Upper lobe of left lung (tissue), 6 donors: ENCODE measurements at regions not wholly inside any gene's neighbourhood (a gene's known extent, or its start where the extent isn't known, plus 50 kb on each side); places are given as distances from the start of the nearest gene placed in this dataset.

Experiments
- ATAC-seq, 2 donors: fragments of 200-7000 bp; cut with Tn5 transposase; one replicate each; pipeline ENCODE4 v1.9.1; 2022; ENCODE audit warnings: mild to moderate bottlenecking in 2 of 2, moderate library complexity in 2 of 2; ENCODE audit not compliant: low FRiP score in 2 of 2
- DNase-seq, 2 donors: peaks; one replicate each; pipeline ENCODE4 v3.0.0-alpha.2; 2019 to 2020
- H3K27ac ChIP-seq, 4 donors: fragments of 200-600 bp; sonication (generic); one replicate each; pipeline ENCODE4 v1.5.1; 2016 to 2019
- H3K27me3 ChIP-seq, 4 donors: fragments of 200-600 bp; sonication (generic); one replicate each; pipeline ENCODE4 v1.5.1; 2017 to 2019
- H3K36me3 ChIP-seq, 4 donors: fragments of 200-600 bp; sonication (generic); one replicate each; pipeline ENCODE4 v1.5.1; 2016 to 2019
- H3K4me1 ChIP-seq, 4 donors: fragments of 200-600 bp; sonication (generic); one replicate each; pipeline ENCODE4 v1.5.1; 2018 to 2019
- H3K4me3 ChIP-seq, 4 donors: fragments of 200-600 bp; sonication (generic); one replicate each; pipeline ENCODE4 v1.5.1; 2017 to 2019; ENCODE audit warnings: mild to moderate bottlenecking in 2 of 4, moderate library complexity in 1 of 4
- H3K9me3 ChIP-seq, 4 donors: fragments of 200-600 bp; sonication (generic); one replicate each; pipeline ENCODE4 v1.5.1; 2018 to 2019
- EP300 ChIP-seq, 4 donors: sonication (generic); formaldehyde crosslinking; IDR thresholded peaks; one replicate each; pipeline ENCODE4 v1.5.1; 2017; ENCODE audit warnings: antibody characterized with exemption in 4 of 4, control low read depth in 2 of 4
- POLR2A ChIP-seq, 4 donors: fragments of 450-650 bp; IDR thresholded peaks; one replicate each; pipeline ENCODE4 v1.5.1; 2016 to 2017; ENCODE audit warnings: antibody characterized with exemption in 4 of 4, mild to moderate bottlenecking in 2 of 4
- POLR2AphosphoS5 ChIP-seq, 2 donors: sonication (generic); formaldehyde crosslinking; IDR thresholded peaks; one replicate each; pipeline ENCODE4 v1.5.1; 2017; ENCODE audit warnings: antibody characterized with exemption in 2 of 2
- WGBS, 2 donors: methylation state at CpG; one replicate each; pipeline ENCODE4 v1.1.5; 2017 to 2018; 5-methylcytosine and 5-hydroxymethylcytosine counted together
- TF ChIP-seq, protein P1 (sequence below), 6 experiments: fragments of 450-650 bp in 4 of 6; fragments of 200-600 bp in 2 of 6; sonication (generic) in 2 of 6; IDR thresholded peaks; one replicate each; pipeline ENCODE4 v1.5.1; 2016 to 2019; ENCODE audit warnings: antibody characterized with exemption in 6 of 6
- donor health status: DM: no; HTN: no; CAD: no; lungs with moderate emphysema.
- donor health status: DM: no; HTN: yes; CAD: no; lungs with severe emphysema.

DNA sequence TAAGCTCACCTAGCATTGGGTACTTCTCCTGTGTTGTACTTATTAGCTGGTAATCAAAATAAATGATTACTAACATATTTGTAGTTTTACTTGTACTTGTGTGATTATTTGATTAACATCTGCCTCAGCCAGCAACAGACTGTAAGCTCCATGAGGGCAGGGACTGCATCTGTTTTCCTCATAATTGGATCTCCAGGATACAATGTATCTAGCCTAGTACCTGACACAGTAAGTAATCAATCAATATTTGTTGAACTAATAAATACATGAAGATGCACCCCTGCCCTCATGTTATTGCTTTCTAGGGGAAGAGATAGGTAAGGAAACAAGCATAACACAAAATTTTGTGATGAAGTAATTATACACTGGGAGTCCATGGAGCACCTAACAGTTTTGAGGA, 101.5 kb downstream of the TENT5C start:
- DNase-seq (no peak), ATAC-seq (no peak)
- no peak overlapping the region for H3K27ac ChIP-seq
- no peaks in the 10 kb centered on the region for H3K36me3 ChIP-seq
- TF ChIP-seq EP300 (IDR thresholded peaks at IDR 0.05) (no peak), POLR2AphosphoS5 (IDR thresholded peaks at IDR 0.05) (no peak), POLR2A (IDR thresholded peaks at IDR 0.05) (no peak)
- TF ChIP-seq, protein P1, sequence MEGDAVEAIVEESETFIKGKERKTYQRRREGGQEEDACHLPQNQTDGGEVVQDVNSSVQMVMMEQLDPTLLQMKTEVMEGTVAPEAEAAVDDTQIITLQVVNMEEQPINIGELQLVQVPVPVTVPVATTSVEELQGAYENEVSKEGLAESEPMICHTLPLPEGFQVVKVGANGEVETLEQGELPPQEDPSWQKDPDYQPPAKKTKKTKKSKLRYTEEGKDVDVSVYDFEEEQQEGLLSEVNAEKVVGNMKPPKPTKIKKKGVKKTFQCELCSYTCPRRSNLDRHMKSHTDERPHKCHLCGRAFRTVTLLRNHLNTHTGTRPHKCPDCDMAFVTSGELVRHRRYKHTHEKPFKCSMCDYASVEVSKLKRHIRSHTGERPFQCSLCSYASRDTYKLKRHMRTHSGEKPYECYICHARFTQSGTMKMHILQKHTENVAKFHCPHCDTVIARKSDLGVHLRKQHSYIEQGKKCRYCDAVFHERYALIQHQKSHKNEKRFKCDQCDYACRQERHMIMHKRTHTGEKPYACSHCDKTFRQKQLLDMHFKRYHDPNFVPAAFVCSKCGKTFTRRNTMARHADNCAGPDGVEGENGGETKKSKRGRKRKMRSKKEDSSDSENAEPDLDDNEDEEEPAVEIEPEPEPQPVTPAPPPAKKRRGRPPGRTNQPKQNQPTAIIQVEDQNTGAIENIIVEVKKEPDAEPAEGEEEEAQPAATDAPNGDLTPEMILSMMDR (IDR thresholded peaks at IDR 0.05): no peak
- H3K4me3 ChIP-seq: no peak overlapping the region
- H3K9me3 ChIP-seq: no peaks in the 10 kb centered on the region
- H3K4me1 ChIP-seq: no peaks in the 10 kb centered on the region
- no peaks in the 10 kb centered on the region for H3K27me3 ChIP-seq

DNA sequence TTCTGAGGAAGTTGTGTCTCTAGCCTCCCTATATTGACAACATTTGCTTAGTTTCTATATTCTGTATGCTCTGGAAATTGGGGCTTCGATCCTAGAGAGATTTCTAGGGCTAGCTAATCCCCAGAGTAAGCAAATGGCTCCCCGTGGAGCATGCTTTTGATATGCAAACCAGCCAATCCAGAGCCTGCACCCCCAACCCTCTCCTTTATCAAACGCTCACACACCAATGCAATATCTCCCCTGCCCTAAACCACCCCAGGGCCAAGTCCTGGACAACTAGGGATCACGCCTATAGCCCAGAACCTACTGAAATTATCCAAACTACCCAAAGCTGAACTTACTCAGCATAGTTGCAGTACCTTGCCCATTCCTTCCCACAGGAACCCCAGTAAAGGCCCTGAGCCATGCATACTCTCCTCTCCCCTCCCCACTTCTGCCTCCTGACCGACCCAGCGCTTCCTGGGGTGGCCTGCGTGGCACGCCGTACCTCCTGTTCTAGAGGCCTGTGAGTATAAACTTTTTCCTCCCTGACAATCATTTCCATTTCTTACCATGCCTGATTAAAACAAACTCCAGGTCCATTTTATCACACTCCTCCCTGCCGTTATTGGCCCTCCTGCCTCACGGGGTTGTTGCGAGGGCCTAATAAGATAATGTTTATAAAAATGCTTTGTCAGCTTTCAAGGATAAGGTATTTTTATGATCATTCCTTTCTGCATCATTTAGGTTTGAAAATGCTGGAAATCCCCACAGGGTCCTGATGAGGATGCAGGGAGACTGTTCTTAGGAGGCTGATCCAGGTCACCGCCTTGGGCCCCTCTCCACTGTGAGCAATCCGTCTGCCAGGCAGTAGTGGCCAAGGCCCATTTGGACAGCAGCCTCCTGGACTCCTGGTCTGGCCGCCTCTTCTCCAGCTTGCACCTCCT, 102.7 kb downstream of the TENT5C start:
- H3K36me3 ChIP-seq: no peaks in the 10 kb centered on the region
- H3K4me3 ChIP-seq: no peak overlapping the region
- H3K27me3 ChIP-seq: no peaks in the 10 kb centered on the region
- TF ChIP-seq, protein P1 (IDR thresholded peaks at IDR 0.05): no peak
- TF ChIP-seq POLR2A (IDR thresholded peaks at IDR 0.05): no peak
- no peak for TF ChIP-seq EP300 (IDR thresholded peaks at IDR 0.05)
- TF ChIP-seq POLR2AphosphoS5 (IDR thresholded peaks at IDR 0.05): no peak
- H3K27ac ChIP-seq: no peak overlapping the region
- 79 to 85% methylated on average over 15 of the region's 15 CpGs for WGBS, 2 donors
- no peaks in the 10 kb centered on the region for H3K4me1 ChIP-seq
- peak in 1 of 2 donors; percentile 51 for ATAC-seq
- DNase-seq: peak in 1 of 2 donors; percentile 24
- H3K9me3 ChIP-seq: no peaks in the 10 kb centered on the region

DNA sequence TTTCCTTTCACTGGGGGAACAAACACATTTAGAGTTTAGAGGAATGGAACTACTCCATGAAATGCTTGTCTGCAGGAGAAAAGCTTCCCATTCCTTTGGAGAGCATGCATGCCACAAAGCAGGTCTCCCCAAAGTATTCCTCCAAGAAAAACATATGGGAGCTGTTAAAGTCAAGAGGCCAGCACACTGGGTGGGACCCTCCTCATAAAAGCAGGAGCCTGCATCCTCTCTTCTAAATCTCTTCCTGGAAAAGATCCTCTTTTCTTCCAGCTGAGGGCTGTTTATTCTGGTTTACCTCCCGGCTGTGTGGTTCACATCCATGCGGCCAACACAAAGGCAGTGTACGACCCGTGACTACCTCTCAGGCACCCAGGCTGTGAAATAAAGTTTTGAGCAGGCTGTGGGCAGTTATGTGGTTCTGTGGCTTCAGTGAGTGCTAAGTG, 103.4 kb downstream of the TENT5C start:
- Histone ChIP-seq H3K4me1 (no peaks in the 10 kb centered on the region), H3K4me3 (no peak overlapping the region), H3K9me3 (no peaks in the 10 kb centered on the region), H3K27me3 (no peaks in the 10 kb centered on the region), H3K27ac (no peak overlapping the region), H3K36me3 (no peaks in the 10 kb centered on the region)
- DNase-seq: no peak
- TF ChIP-seq, protein P1 (IDR thresholded peaks at IDR 0.05): no peak
- TF ChIP-seq POLR2AphosphoS5 (IDR thresholded peaks at IDR 0.05): no peak
- TF ChIP-seq POLR2A (IDR thresholded peaks at IDR 0.05): no peak
- no peak for TF ChIP-seq EP300 (IDR thresholded peaks at IDR 0.05)
- no peak for ATAC-seq
- WGBS, 2 donors: 92 to 93% methylated on average over 4 of the region's 4 CpGs

DNA sequence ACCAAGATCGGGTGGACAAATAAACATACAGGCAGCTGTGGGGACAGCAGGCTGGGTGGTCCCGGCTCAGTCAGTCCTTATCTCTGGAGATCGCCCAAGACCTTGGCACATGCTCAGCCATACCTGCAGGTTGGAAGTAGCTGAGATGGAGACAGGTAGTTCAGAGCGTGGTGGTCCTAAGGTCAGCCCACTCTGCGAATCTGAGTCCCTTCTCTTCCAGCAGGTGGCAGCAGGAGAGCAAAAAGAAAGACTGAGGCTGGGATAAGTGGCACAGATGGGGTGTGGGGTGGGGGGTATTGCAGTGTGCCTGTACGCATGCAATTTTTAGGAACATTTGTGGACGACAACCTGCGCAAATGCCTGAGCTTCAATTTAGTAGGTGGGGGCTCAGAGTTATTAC, 104.9 kb downstream of the TENT5C start:
- no peaks in the 10 kb centered on the region for H3K27me3 ChIP-seq
- H3K9me3 ChIP-seq: peaks cover 0 to under 1% (median 0%) of the 10 kb centered on the region in 4 donors
- DNase-seq: no peak
- H3K27ac ChIP-seq: no peak overlapping the region
- no peak for ATAC-seq
- H3K4me1 ChIP-seq: no peaks in the 10 kb centered on the region
- H3K4me3 ChIP-seq: no peak overlapping the region
- H3K36me3 ChIP-seq: no peaks in the 10 kb centered on the region
- TF ChIP-seq POLR2AphosphoS5 (IDR thresholded peaks at IDR 0.05): no peak
- TF ChIP-seq EP300 (IDR thresholded peaks at IDR 0.05): no peak
- WGBS, 2 donors: 82 to 90% methylated on average over 8 of the region's 8 CpGs

DNA sequence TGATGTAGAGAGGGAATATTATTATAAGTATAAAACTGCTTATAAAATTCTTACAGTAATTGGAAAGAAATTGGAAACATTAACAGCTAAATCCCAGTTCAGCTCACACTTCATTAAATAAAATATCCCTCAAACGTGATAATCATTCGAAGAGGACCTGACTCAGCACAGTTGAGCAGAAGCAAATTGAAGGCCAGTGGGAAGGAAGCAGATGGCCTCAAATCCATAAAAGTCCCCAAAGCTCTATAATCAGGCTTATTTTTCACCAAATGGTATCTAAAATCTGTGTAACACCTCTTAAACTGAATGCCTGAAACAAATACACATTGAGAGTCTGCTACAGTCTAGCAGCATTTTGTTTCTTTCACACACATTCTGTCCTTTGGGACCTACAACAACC, 106.8 kb downstream of the TENT5C start:
- WGBS, 2 donors: 63 to 64% methylated on average over 2 of the region's 2 CpGs
- TF ChIP-seq, protein P1 (IDR thresholded peaks at IDR 0.05): no peak
- TF ChIP-seq POLR2AphosphoS5 (IDR thresholded peaks at IDR 0.05): no peak
- TF ChIP-seq POLR2A (IDR thresholded peaks at IDR 0.05): no peak
- TF ChIP-seq EP300 (IDR thresholded peaks at IDR 0.05): no peak
- Histone ChIP-seq H3K27ac (no peak overlapping the region), H3K4me1 (no peaks in the 10 kb centered on the region), H3K36me3 (no peaks in the 10 kb centered on the region), H3K27me3 (no peaks in the 10 kb centered on the region), H3K9me3 (peaks cover 0 to 6% (median 0%) of the 10 kb centered on the region in 4 donors), H3K4me3 (no peak overlapping the region)
- ATAC-seq (no peak), DNase-seq (no peak)
